MM.1S (cell line): ENCODE measurements at regions not wholly inside any gene's neighbourhood (a gene's known extent, or its start where the extent isn't known, plus 50 kb on each side); places are given as distances from the start of the nearest gene placed in this dataset.

Source experiments
- DNase-seq: peaks from one replicate; pipeline ENCODE4 v3.0.0-alpha.2; 2015
- H2AFZ ChIP-seq: fragments of 300-600 bp; sonication (generic); 2 replicates; pipeline ENCODE4 v1.6.0; 2016; ENCODE audit warnings: antibody characterized with exemption, low read length
- H3F3A ChIP-seq: fragments of 300-600 bp; sonication (generic); 2 replicates; pipeline ENCODE4 v1.6.1; 2016; ENCODE audit warnings: mild to moderate bottlenecking, antibody characterized with exemption, low read length, moderate library complexity, mixed read lengths; ENCODE audit not compliant: insufficient read depth
- H3K27ac ChIP-seq: fragments of 300-600 bp; sonication (generic); 2 replicates; pipeline ENCODE4 v1.5.1; 2016; ENCODE audit warnings: mild to moderate bottlenecking, low read length
- H3K27me3 ChIP-seq: fragments of 300-600 bp; sonication (generic); replicated peaks from 2 replicates; pipeline ENCODE4 v1.6.0; 2016; ENCODE audit warnings: low read length; ENCODE audit not compliant: insufficient read depth
- H3K36me3 ChIP-seq: fragments of 300-600 bp; sonication (generic); replicated peaks from 2 replicates; pipeline ENCODE4 v1.6.1; 2016; ENCODE audit warnings: mild to moderate bottlenecking, low read length, mixed read lengths; ENCODE audit not compliant: insufficient read depth
- H3K4me1 ChIP-seq: fragments of 300-600 bp; sonication (generic); 2 replicates; pipeline ENCODE4 v1.6.1; 2016; ENCODE audit warnings: low read length, mixed read lengths
- H3K4me2 ChIP-seq: fragments of 300-600 bp; sonication (generic); 2 replicates; pipeline ENCODE4 v1.6.0; 2016; ENCODE audit warnings: low read depth, low read length
- H3K4me3 ChIP-seq: fragments of 300-600 bp; sonication (generic); 2 replicates; pipeline ENCODE4 v1.5.1; 2016; ENCODE audit warnings: low read length, mixed read lengths
- H3K79me2 ChIP-seq: fragments of 300-600 bp; sonication (generic); 2 replicates; pipeline ENCODE4 v1.6.1; 2016; ENCODE audit warnings: mixed run types, low read length, mixed read lengths
- H3K9ac ChIP-seq: fragments of 300-600 bp; sonication (generic); 2 replicates; pipeline ENCODE4 v1.6.1; 2016; ENCODE audit warnings: low read length, mixed read lengths
- H3K9me2 ChIP-seq: fragments of 300-600 bp; sonication (generic); replicated peaks from 2 replicates; pipeline ENCODE4 v1.6.1; 2016; ENCODE audit warnings: mild to moderate bottlenecking, low read length, mixed read lengths; ENCODE audit not compliant: insufficient read depth
- H3K9me3 ChIP-seq: fragments of 300-600 bp; sonication (generic); replicated peaks from 2 replicates; pipeline ENCODE4 v1.6.1; 2016; ENCODE audit warnings: mild to moderate bottlenecking, low read length, mixed read lengths; ENCODE audit not compliant: insufficient read depth
- H4K20me1 ChIP-seq: fragments of 300-600 bp; sonication (generic); 2 replicates; pipeline ENCODE4 v1.6.1; 2016; ENCODE audit warnings: mild to moderate bottlenecking, low read length, moderate library complexity, mixed read lengths; ENCODE audit not compliant: insufficient read depth
- CTCF ChIP-seq: fragments of 300-600 bp; sonication (generic); IDR thresholded peaks from 2 replicates; pipeline ENCODE4 v1.5.1; 2016; ENCODE audit warnings: antibody characterized with exemption, low read length, mixed read lengths
- EZH2 ChIP-seq: fragments of 300-600 bp; sonication (generic); optimal IDR thresholded peaks from 2 replicates; pipeline ENCODE3; 2017; ENCODE audit warnings: low read depth, mild to moderate bottlenecking, antibody characterized with exemption, low read length, mixed read lengths
- EZH2phosphoT487 ChIP-seq: fragments of 300-600 bp; sonication (generic); IDR thresholded peaks from 2 replicates; pipeline ENCODE4 v1.6.1; 2018; ENCODE audit warnings: antibody characterized with exemption, low read length

- Histone ChIP-seq H3K9me3 (no peaks in the 10 kb centered on the region), H3K79me2 (no peaks in the 10 kb centered on the region)
- no peak for TF ChIP-seq EZH2
Measured at GRCh38 chr6:8529250-8529649, 93.9 kb upstream of the SLC35B3 start.

GRCh38 chr6:8527818-8528217 is 92.5 kb upstream of the SLC35B3 start:
- Histone ChIP-seq H3K4me3 (no peak overlapping the region), H3K27ac (no peak overlapping the region), H3K9ac (no peak overlapping the region), H3K9me2 (no peaks in the 10 kb centered on the region), H2AFZ (no peak overlapping the region), H3K27me3 (no peaks in the 10 kb centered on the region), H3K79me2 (no peaks in the 10 kb centered on the region), H3F3A (no peaks in the 10 kb centered on the region), H3K9me3 (no peaks in the 10 kb centered on the region), H3K4me1 (no peaks in the 10 kb centered on the region), H4K20me1 (no peaks in the 10 kb centered on the region), H3K4me2 (no peak overlapping the region), H3K36me3 (no peaks in the 10 kb centered on the region)
- no peak for DNase-seq
- TF ChIP-seq CTCF, result no peak
- TF ChIP-seq EZH2, result no peak
- no peak for TF ChIP-seq EZH2phosphoT487

More at GRCh38 chr6:8529250-8529649, 93.9 kb upstream of the SLC35B3 start:
- H3K27me3 ChIP-seq, result no peaks in the 10 kb centered on the region
- H3K4me2 ChIP-seq, result no peak overlapping the region
- H3F3A ChIP-seq, result no peaks in the 10 kb centered on the region
- H3K4me3 ChIP-seq, result no peak overlapping the region
- DNase-seq, result no peak
- no peak overlapping the region for H3K9ac ChIP-seq
- no peaks in the 10 kb centered on the region for H3K36me3 ChIP-seq
- H4K20me1 ChIP-seq, result no peaks in the 10 kb centered on the region
- H3K27ac ChIP-seq, result no peak overlapping the region
- no peak overlapping the region for H2AFZ ChIP-seq
- H3K9me2 ChIP-seq, result no peaks in the 10 kb centered on the region
- no peaks in the 10 kb centered on the region for H3K4me1 ChIP-seq

- H3K4me2 ChIP-seq, result no peak overlapping the region
- H3K4me1 ChIP-seq, result no peaks in the 10 kb centered on the region
- no peak for DNase-seq
- H3K79me2 ChIP-seq, result no peaks in the 10 kb centered on the region
- H2AFZ ChIP-seq, result no peak overlapping the region
- no peak overlapping the region for H3K27ac ChIP-seq
- H4K20me1 ChIP-seq, result no peaks in the 10 kb centered on the region
- no peak overlapping the region for H3K4me3 ChIP-seq
- H3K27me3 ChIP-seq, result no peaks in the 10 kb centered on the region
- TF ChIP-seq EZH2phosphoT487 (no peak), CTCF (no peak), EZH2 (no peak)
- no peaks in the 10 kb centered on the region for H3K9me2 ChIP-seq
- H3K36me3 ChIP-seq, result no peaks in the 10 kb centered on the region
- no peak overlapping the region for H3K9ac ChIP-seq
- no peaks in the 10 kb centered on the region for H3F3A ChIP-seq
- no peaks in the 10 kb centered on the region for H3K9me3 ChIP-seq
Measured at GRCh38 chr6:8526624-8527023, 91.3 kb upstream of the SLC35B3 start.

DNA sequence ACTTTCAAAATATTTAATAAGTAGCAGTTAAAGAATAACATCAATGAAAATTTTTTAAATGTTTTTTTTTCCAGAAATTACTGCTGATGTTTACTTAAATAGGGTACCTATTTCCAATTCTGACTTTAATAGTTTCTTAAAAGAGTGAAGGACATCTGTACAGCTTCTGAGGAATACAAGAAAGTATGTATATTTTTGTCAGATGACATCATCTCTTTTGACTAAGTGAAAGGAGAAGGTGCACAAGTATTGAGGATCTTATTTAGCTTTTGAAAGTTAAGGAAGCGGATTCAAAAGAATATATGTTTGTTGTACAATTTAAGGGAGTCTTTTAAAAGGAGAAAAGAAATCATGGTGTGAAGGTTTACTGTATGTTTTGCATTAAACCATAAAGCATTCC is 90.0 kb upstream of the SLC35B3 start:
- Histone ChIP-seq H3K4me1 (no peaks in the 10 kb centered on the region), H3K79me2 (no peaks in the 10 kb centered on the region), H3K9me2 (no peaks in the 10 kb centered on the region), H2AFZ (no peak overlapping the region), H3K27me3 (no peaks in the 10 kb centered on the region), H4K20me1 (no peaks in the 10 kb centered on the region), H3K9me3 (no peaks in the 10 kb centered on the region), H3F3A (no peaks in the 10 kb centered on the region), H3K27ac (no peak overlapping the region), H3K9ac (no peak overlapping the region), H3K4me2 (no peak overlapping the region), H3K36me3 (no peaks in the 10 kb centered on the region), H3K4me3 (no peak overlapping the region)
- DNase-seq, result no peak
- no peak for TF ChIP-seq EZH2phosphoT487
- no peak for TF ChIP-seq CTCF
- TF ChIP-seq EZH2, result no peak
